Epithelial cell of prostate (primary cell): ENCODE measurements at regions not wholly inside any gene's neighbourhood (a gene's known extent, or its start where the extent isn't known, plus 50 kb on each side); places are given as distances from the start of the nearest gene placed in this dataset.
"Not testable (repeated sequence)": the region's sequence is repeated elsewhere in the genome, so short reads cannot be mapped to it uniquely, and the experiment has no call there.

ENCODE experiments used
- DNase-seq: peaks from one replicate; pipeline ENCODE4 v3.0.0-alpha.2; 2011; ENCODE audit warnings: low read depth, low spot score
- H3K27ac ChIP-seq: fragments of 450-650 bp; 2 replicates; pipeline ENCODE4 v1.5.1; 2017; ENCODE audit warnings: mild to moderate bottlenecking

GRCh38 chr6:135701426-135701825 is 150.1 kb upstream of the PDE7B start:
- no peak for DNase-seq
- H3K27ac ChIP-seq, result no peak overlapping the region

- no peak for DNase-seq
- no peak overlapping the region for H3K27ac ChIP-seq
Observed at GRCh38 chr6:135703007-135703406, 148.5 kb upstream of the PDE7B start.

- H3K27ac ChIP-seq, result no peak overlapping the region
- DNase-seq, result no peak
Observed at GRCh38 chr6:135703621-135704020, 147.9 kb upstream of the PDE7B start.

GRCh38 chr6:135707426-135707825 is 144.1 kb upstream of the PDE7B start:
- H3K27ac ChIP-seq, result no peak overlapping the region
- no peak for DNase-seq

GRCh38 chr6:135710042-135710441 is 141.5 kb upstream of the PDE7B start:
- H3K27ac ChIP-seq, result no peak overlapping the region
- no peak for DNase-seq

GRCh38 chr6:135722190-135722589 is 129.3 kb upstream of the PDE7B start:
- DNase-seq, result peak; percentile 26
- H3K27ac ChIP-seq, result peak overlapping the region; percentile 51

- DNase-seq, result peak; percentile 82
- peak overlapping the region; percentile 51 for H3K27ac ChIP-seq
Observed at GRCh38 chr6:135722679-135723078, 128.8 kb upstream of the PDE7B start.

GRCh38 chr6:135728589-135728988 is 122.9 kb upstream of the PDE7B start:
- DNase-seq, result no peak
- H3K27ac ChIP-seq, result no peak overlapping the region

- no peak for DNase-seq
Observed at GRCh38 chr6:135731116-135731515, 120.4 kb upstream of the PDE7B start.

GRCh38 chr6:135736351-135736750 is 115.2 kb upstream of the PDE7B start:
- DNase-seq, H3K27ac ChIP-seq: not testable (repeated sequence)

More at GRCh38 chr6:135731116-135731515, 120.4 kb upstream of the PDE7B start:
- H3K27ac ChIP-seq, result no peak overlapping the region

GRCh38 chr6:135738636-135739035 is 112.9 kb upstream of the PDE7B start:
- no peak for DNase-seq
- no peak overlapping the region for H3K27ac ChIP-seq

GRCh38 chr6:135739288-135739687 is 112.2 kb upstream of the PDE7B start:
- DNase-seq, result no peak
- H3K27ac ChIP-seq, result no peak overlapping the region

- DNase-seq, result no peak
- H3K27ac ChIP-seq, result no peak overlapping the region
Observed at GRCh38 chr6:135740580-135740979, 110.9 kb upstream of the PDE7B start.

GRCh38 chr6:135743476-135743875 is 108.0 kb upstream of the PDE7B start:
- no peak overlapping the region for H3K27ac ChIP-seq
- no peak for DNase-seq

- no peak for DNase-seq
- H3K27ac ChIP-seq, result no peak overlapping the region
Observed at GRCh38 chr6:135748189-135748588, 103.3 kb upstream of the PDE7B start.

- H3K27ac ChIP-seq, result no peak overlapping the region
- no peak for DNase-seq
Observed at GRCh38 chr6:135750081-135750480, 101.4 kb upstream of the PDE7B start.

GRCh38 chr6:135753196-135753595 is 98.3 kb upstream of the PDE7B start:
- no peak overlapping the region for H3K27ac ChIP-seq

GRCh38 chr6:135759831-135760230 is 91.7 kb upstream of the PDE7B start:
- H3K27ac ChIP-seq, result no peak overlapping the region
- no peak for DNase-seq

More at GRCh38 chr6:135753196-135753595, 98.3 kb upstream of the PDE7B start:
- no peak for DNase-seq

- no peak for DNase-seq
Observed at GRCh38 chr6:135774006-135774405, 77.5 kb upstream of the PDE7B start.

GRCh38 chr6:135779213-135779612 is 72.3 kb upstream of the PDE7B start:
- no peak overlapping the region for H3K27ac ChIP-seq
- DNase-seq, result no peak

More at GRCh38 chr6:135774006-135774405, 77.5 kb upstream of the PDE7B start:
- no peak overlapping the region for H3K27ac ChIP-seq

GRCh38 chr6:135780326-135780725 is 71.2 kb upstream of the PDE7B start:
- H3K27ac ChIP-seq, result no peak overlapping the region
- no peak for DNase-seq

GRCh38 chr6:135782546-135782945 is 69.0 kb upstream of the PDE7B start:
- no peak for DNase-seq
- no peak overlapping the region for H3K27ac ChIP-seq

- DNase-seq, result no peak
- no peak overlapping the region for H3K27ac ChIP-seq
Observed at GRCh38 chr6:135784507-135784906, 67.0 kb upstream of the PDE7B start.
